ENCODE measurements at regions not wholly inside any gene's neighbourhood (a gene's known extent, or its start where the extent isn't known, plus 50 kb on each side); places are given as distances from the start of the nearest gene placed in this dataset.

DNA sequence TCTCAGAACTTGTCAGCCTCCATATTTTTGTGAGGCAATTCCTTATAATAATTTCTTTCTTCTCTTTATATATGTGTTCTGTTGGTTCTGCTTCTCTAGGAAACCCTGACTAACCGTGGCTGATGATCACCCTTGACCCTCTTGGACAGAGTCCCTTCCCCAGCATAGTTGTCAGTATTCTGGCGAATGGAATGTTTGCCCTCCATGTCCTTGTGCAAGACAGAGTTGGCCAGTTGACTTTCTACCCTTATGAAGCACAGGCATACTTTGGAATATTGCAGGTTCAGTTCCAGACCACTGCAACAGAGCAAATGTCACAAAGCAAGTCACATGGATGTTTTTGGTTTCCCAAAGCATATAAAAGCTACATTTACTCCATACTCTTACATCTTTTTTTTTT is 297.7 kb upstream of the SHH start:
- TF ChIP-seq, protein P1, sequence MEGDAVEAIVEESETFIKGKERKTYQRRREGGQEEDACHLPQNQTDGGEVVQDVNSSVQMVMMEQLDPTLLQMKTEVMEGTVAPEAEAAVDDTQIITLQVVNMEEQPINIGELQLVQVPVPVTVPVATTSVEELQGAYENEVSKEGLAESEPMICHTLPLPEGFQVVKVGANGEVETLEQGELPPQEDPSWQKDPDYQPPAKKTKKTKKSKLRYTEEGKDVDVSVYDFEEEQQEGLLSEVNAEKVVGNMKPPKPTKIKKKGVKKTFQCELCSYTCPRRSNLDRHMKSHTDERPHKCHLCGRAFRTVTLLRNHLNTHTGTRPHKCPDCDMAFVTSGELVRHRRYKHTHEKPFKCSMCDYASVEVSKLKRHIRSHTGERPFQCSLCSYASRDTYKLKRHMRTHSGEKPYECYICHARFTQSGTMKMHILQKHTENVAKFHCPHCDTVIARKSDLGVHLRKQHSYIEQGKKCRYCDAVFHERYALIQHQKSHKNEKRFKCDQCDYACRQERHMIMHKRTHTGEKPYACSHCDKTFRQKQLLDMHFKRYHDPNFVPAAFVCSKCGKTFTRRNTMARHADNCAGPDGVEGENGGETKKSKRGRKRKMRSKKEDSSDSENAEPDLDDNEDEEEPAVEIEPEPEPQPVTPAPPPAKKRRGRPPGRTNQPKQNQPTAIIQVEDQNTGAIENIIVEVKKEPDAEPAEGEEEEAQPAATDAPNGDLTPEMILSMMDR (IDR thresholded peaks at IDR 0.05), result no peak
- no peak for TF ChIP-seq POLR2A (IDR thresholded peaks at IDR 0.05)
- TF ChIP-seq POLR2AphosphoS5 (IDR thresholded peaks at IDR 0.05), result no peak

All from breast epithelium (tissue), 3 donors.